Suprapubic skin (tissue), 4 donors: ENCODE measurements at regions not wholly inside any gene's neighbourhood (a gene's known extent, or its start where the extent isn't known, plus 50 kb on each side); places are given as distances from the start of the nearest gene placed in this dataset.

Experiments used
- DNase-seq, 2 donors: peaks; one replicate each; pipeline ENCODE4 v3.0.0-alpha.2; 2019; ENCODE audit warnings: low spot score in 2 of 2
- H3K27ac ChIP-seq: fragments of 200-600 bp; sonication (generic); one replicate; pipeline ENCODE4 v1.5.1; 2019
- H3K27me3 ChIP-seq: fragments of 200-600 bp; sonication (generic); one replicate; pipeline ENCODE4 v1.5.1; 2019
- H3K36me3 ChIP-seq: fragments of 200-600 bp; sonication (generic); one replicate; pipeline ENCODE4 v1.5.1; 2019
- H3K4me1 ChIP-seq: fragments of 200-600 bp; sonication (generic); one replicate; pipeline ENCODE4 v1.5.1; 2019
- H3K4me3 ChIP-seq: fragments of 200-600 bp; sonication (generic); one replicate; pipeline ENCODE4 v1.5.1; 2019; ENCODE audit warnings: mild to moderate bottlenecking
- H3K9me3 ChIP-seq: fragments of 200-600 bp; sonication (generic); one replicate; pipeline ENCODE4 v1.5.1; 2019
- EP300 ChIP-seq: sonication (generic); formaldehyde crosslinking; IDR thresholded peaks from one replicate; pipeline ENCODE4 v1.6.1; 2017; ENCODE audit warnings: antibody characterized with exemption
- POLR2A ChIP-seq, 2 donors: fragments of 450-650 bp; IDR thresholded peaks; one replicate each; pipeline ENCODE4 v1.6.1; 2017; ENCODE audit warnings: antibody characterized with exemption in 2 of 2, mild to moderate bottlenecking in 2 of 2, moderate library complexity in 2 of 2
- POLR2AphosphoS5 ChIP-seq, 3 donors: sonication (generic); formaldehyde crosslinking; IDR thresholded peaks; one replicate each; pipeline ENCODE4 v1.6.1; 2017; ENCODE audit warnings: antibody characterized with exemption in 3 of 3
- WGBS: methylation state at CpG from one replicate; pipeline ENCODE4 v1.1.5; 2018; 5-methylcytosine and 5-hydroxymethylcytosine counted together
- TF ChIP-seq, protein P1 (sequence below), 2 donors: fragments of 200-600 bp in 1 of 2; fragments of 450-650 bp in 1 of 2; sonication (generic) in 1 of 2; IDR thresholded peaks; one replicate each; pipeline ENCODE4 v1.5.1; 2016 to 2019; ENCODE audit warnings: antibody characterized with exemption in 2 of 2, mild to moderate bottlenecking in 1 of 2, moderate library complexity in 1 of 2

DNA sequence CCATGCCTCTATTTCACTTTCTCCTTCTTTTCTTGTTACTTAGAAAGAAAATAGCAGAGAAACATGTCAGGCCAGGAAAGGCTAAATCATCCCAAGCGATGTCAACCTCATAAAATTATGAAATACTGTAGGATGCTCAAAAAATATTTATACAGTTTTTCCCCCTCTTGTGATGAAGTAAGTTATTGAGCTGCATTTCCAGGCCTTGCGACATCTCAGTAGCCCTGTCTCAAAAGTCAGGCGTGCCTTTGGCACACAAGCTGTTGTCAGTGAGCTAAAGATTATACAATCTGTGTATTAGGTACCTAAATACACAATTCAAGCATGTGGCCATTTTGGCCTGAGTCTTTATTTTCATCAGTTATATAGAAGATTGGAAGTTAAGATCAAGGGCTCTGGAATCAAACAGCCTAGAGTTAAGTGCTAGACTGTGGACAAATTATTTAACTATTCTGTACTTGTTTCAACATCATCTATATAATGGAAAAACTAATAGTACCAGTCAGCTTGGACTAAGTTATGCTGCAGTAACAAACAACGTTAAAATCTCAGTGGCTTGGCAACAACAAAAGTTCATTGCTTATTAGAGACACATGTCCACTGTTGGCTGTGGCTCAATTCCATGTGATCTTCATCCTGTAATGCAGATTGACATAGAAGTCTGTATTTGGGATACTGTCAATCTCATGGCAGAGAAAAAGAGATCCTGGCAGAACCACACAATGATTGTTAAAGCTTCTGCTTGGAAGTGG lies 406.4 kb upstream of the PROK2 start:
- 82% methylated on average over 4 of the region's 4 CpGs for WGBS
- no peak for TF ChIP-seq EP300
- TF ChIP-seq POLR2AphosphoS5 (IDR thresholded peaks at IDR 0.05) = no peak
- H3K36me3 ChIP-seq = no peaks in the 10 kb centered on the region

DNA sequence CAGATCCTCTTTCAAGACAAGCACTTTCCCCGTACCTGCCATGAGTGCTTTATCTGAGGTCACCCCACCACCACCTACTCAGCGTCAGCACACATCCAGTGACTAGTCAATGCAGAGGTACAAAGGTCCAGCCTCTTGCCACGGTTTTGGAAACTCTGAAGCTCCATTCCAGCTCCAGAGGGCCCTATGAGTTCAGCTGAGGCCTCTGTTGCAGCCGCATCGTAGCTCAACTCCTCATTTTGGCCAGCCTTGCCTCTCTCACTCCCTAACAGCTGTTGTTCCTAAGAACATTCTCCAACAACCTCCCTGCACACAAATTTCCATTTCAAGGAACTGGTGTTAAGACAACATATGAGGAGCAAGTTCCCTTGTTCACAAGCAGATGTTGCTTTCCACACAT lies 405.1 kb upstream of the PROK2 start:
- TF ChIP-seq POLR2AphosphoS5 (IDR thresholded peaks at IDR 0.05) (no peak), POLR2A (IDR thresholded peaks at IDR 0.05) (no peak), EP300 (no peak)
- TF ChIP-seq, protein P1, sequence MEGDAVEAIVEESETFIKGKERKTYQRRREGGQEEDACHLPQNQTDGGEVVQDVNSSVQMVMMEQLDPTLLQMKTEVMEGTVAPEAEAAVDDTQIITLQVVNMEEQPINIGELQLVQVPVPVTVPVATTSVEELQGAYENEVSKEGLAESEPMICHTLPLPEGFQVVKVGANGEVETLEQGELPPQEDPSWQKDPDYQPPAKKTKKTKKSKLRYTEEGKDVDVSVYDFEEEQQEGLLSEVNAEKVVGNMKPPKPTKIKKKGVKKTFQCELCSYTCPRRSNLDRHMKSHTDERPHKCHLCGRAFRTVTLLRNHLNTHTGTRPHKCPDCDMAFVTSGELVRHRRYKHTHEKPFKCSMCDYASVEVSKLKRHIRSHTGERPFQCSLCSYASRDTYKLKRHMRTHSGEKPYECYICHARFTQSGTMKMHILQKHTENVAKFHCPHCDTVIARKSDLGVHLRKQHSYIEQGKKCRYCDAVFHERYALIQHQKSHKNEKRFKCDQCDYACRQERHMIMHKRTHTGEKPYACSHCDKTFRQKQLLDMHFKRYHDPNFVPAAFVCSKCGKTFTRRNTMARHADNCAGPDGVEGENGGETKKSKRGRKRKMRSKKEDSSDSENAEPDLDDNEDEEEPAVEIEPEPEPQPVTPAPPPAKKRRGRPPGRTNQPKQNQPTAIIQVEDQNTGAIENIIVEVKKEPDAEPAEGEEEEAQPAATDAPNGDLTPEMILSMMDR (IDR thresholded peaks at IDR 0.05) = no peak
- 79% methylated on average over 5 of the region's 5 CpGs for WGBS

More for the DNA sequence above, 406.4 kb upstream of the PROK2 start:
- no peak overlapping the region for H3K27ac ChIP-seq
- no peaks in the 10 kb centered on the region for H3K27me3 ChIP-seq
- no peak overlapping the region for H3K4me3 ChIP-seq
- no peaks in the 10 kb centered on the region for H3K4me1 ChIP-seq
- H3K9me3 ChIP-seq = no peaks in the 10 kb centered on the region
- no peak for DNase-seq

DNA sequence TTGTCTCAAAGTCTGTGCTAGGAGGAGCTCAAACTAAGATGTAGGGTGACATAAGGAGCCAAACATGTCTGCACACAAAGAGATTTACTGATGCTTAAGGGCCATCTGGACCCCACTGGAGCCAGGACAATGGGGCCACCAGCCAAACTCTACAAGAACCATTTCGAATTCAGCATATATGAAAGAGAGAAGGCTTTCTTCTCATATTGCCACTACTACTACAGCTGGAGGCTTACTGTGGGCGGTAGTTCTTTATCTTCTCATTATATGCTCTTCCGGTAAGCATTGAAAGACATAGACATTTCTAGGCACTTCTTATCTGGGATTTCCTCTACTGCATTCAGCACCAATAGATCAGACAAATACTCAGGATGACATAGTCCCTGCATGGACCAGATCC lies 404.4 kb upstream of the PROK2 start:
- no peaks in the 10 kb centered on the region for H3K9me3 ChIP-seq
- TF ChIP-seq POLR2AphosphoS5 (IDR thresholded peaks at IDR 0.05) (no peak), EP300 (no peak), POLR2A (IDR thresholded peaks at IDR 0.05) (no peak)
- TF ChIP-seq, protein P1 (IDR thresholded peaks at IDR 0.05) = no peak
- no peaks in the 10 kb centered on the region for H3K27me3 ChIP-seq
- DNase-seq = no peak
- 90% methylated on average over 3 of the region's 3 CpGs for WGBS
- H3K4me1 ChIP-seq = no peaks in the 10 kb centered on the region
- H3K27ac ChIP-seq = no peak overlapping the region
- no peak overlapping the region for H3K4me3 ChIP-seq
- H3K36me3 ChIP-seq = no peaks in the 10 kb centered on the region

More for the DNA sequence above, 405.1 kb upstream of the PROK2 start:
- no peaks in the 10 kb centered on the region for H3K36me3 ChIP-seq
- H3K4me3 ChIP-seq = no peak overlapping the region
- no peaks in the 10 kb centered on the region for H3K4me1 ChIP-seq
- H3K27ac ChIP-seq = no peak overlapping the region
- H3K9me3 ChIP-seq = no peaks in the 10 kb centered on the region
- DNase-seq = no peak
- H3K27me3 ChIP-seq = no peaks in the 10 kb centered on the region

DNA sequence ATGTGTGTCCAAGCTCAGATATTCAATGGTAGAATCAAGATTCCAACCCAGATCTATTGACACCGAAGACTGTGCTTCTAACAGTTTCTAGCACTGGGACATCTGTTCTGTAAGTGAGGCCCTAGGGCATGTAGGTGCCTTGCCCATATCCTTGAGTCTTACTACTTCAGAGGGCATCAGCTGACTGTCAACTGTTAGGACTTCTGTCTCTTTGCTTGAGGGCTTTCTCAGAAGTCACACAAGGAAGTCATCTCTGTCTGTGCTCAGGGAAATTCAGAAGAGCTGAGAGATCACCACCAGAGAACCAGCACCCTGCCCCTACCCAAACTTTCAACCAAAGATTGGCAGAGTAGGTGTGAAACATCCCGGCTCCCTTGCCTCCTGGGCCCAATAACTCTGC lies 403.6 kb upstream of the PROK2 start:
- DNase-seq = no peak
- H3K27ac ChIP-seq = no peak overlapping the region
- no peak for TF ChIP-seq EP300
- no peak for TF ChIP-seq POLR2AphosphoS5 (IDR thresholded peaks at IDR 0.05)
- TF ChIP-seq POLR2A (IDR thresholded peaks at IDR 0.05) = no peak
- TF ChIP-seq, protein P1 (IDR thresholded peaks at IDR 0.05) = no peak
- no peaks in the 10 kb centered on the region for H3K9me3 ChIP-seq
- no peaks in the 10 kb centered on the region for H3K36me3 ChIP-seq
- WGBS = 100% methylated on average over 2 of the region's 2 CpGs
- H3K27me3 ChIP-seq = no peaks in the 10 kb centered on the region
- no peak overlapping the region for H3K4me3 ChIP-seq
- H3K4me1 ChIP-seq = no peaks in the 10 kb centered on the region

DNA sequence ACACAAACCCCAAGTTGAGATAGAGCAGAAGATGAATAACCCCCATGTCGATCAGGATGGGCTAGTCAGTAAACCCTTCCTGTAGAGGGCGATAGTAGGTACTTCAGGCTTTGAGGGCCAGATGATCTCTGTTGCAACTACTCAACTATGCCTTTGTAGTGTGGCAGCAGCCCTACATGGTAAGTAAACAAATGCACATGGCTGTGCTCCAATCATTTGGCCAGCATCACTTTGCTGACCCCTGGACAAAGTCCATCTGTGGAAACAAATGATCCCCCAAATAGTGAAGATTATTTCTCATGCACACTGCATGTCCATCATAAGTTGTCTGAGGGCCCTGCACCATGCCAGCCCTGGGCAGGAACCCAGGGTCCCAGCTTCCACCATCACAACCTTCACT lies 402.2 kb upstream of the PROK2 start:
- no peak for DNase-seq
- Histone ChIP-seq H3K4me1 (peaks cover 5% of the 10 kb centered on the region), H3K27ac (no peak overlapping the region), H3K9me3 (no peaks in the 10 kb centered on the region), H3K36me3 (no peaks in the 10 kb centered on the region), H3K27me3 (no peaks in the 10 kb centered on the region), H3K4me3 (no peak overlapping the region)
- TF ChIP-seq POLR2A (IDR thresholded peaks at IDR 0.05) (no peak), EP300 (no peak), POLR2AphosphoS5 (IDR thresholded peaks at IDR 0.05) (no peak)
- TF ChIP-seq, protein P1 (IDR thresholded peaks at IDR 0.05) = no peak
- 95% methylated on average over 2 of the region's 2 CpGs for WGBS
